Dermis microvascular lymphatic vessel endothelial cell (primary cell): ENCODE measurements at regions not wholly inside any gene's neighbourhood (a gene's known extent, or its start where the extent isn't known, plus 50 kb on each side); places are given as distances from the start of the nearest gene placed in this dataset.
"Not testable (repeated sequence)": the region's sequence is repeated elsewhere in the genome, so short reads cannot be mapped to it uniquely, and the experiment has no call there.

Experiments
- DNase-seq, 2 donors: peaks; one replicate each; pipeline versions ENCODE4 v3.0.0 to v3.0.0-alpha.2; 2010; ENCODE audit warnings: low read depth in 2 of 2

GRCh38 chr3:18988614-18989229 is 159.6 kb upstream of the KCNH8 start:
- no peak for DNase-seq

GRCh38 chr3:18987862-18988447 is 160.4 kb upstream of the KCNH8 start:
- no peak for DNase-seq

DNA sequence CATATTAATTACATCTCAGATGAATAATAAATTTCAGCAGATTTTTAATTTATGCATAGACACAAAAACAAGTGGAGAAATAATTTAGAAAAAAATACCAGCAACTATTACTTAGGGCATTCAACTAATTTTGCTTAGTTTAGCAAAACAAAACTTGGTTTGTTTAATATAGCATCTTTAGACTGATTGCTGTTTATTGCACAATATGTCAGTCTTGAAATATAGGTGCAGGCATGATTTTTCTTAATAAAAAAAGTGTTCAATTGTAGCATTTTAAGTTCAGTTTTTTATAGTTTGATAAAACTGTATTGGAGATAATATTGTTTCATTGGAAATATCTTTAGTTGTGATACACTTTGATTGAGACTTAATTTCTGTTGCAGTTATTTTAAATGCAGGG is 161.2 kb upstream of the KCNH8 start:
- DNase-seq = no peak

- no peak for DNase-seq
Observed at GRCh38 chr3:18982920-18983319, 165.4 kb upstream of the KCNH8 start.

DNA sequence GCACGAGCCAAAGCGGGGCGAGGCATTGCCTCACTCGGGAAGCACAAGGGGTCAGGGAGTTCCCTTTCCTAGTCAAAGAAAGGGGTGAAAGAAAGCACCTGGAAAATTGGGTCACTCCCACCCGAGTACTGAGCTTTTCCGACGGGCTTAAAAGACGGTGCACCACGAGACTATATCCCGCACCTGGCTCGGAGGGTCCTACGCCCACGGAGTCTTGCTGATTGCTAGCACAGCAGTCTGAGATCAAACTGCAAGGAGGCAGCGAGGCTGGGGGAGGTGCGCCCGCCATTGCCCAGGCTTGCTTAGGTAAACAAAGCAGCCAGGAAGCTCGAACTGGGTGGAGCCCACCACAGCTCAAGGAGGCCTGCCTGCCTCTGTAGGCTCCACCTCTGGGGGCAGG is 172.2 kb upstream of the KCNH8 start:
- DNase-seq = not testable (repeated sequence)

DNA sequence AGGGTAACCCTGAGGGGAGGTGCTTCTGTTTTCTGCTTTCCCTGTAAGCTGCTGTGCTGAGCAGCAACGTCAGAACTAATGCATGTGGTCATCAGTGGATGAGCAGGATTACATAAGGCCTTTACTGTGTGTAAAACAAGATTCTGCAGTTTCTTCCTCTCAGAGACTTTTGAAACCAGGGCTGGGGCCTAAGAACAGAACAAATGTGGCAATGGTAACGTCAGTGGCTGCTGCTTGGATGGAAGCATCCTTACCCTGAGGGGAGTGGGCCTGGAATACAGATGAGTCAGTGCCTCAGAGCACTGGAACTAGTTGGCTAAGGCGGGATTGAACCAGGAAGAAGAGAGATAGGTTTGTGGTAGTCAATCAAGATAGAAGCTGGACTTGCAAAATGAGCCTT is 180.2 kb upstream of the KCNH8 start:
- DNase-seq = no peak

DNA sequence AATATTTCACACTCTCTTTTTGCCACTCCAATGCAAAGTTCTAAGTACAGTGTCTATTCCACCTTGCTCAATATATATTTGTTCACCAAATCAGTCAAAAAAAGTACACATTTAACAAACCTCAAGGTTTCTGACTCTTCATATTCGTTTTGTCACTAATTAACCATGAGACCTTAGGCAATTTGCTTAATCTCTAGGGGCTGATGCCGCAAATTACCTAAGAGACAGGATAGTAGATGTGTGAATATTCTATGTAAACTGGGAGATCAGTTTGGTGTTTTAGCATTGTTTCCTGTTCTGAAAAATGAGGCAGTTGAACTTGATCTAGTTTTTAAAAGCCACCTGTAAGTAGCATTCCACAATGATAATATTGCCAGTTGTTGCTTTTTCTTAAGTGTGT is 182.5 kb upstream of the KCNH8 start:
- no peak for DNase-seq

GRCh38 chr3:18964640-18965039 is 183.7 kb upstream of the KCNH8 start:
- no peak for DNase-seq

DNA sequence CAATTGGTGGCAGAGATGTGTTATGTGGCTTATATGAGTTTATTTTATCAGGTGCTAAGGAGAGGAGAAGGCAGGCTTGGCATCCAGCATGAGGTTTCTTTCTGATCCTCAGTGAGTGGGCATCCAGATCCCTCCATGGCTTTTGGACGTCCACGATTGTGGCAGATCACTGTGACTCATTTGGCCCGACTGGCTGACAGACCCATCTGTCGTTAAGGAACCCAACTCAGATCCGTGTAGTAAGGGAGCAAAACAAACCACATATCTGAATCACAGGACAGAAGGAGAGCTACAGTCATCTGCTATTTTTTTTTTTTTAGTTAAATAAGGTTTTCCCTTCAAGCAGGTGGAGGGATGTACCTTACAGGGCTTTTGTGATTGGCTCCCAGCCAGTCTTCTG is 197.0 kb upstream of the KCNH8 start:
- DNase-seq = no peak

DNA sequence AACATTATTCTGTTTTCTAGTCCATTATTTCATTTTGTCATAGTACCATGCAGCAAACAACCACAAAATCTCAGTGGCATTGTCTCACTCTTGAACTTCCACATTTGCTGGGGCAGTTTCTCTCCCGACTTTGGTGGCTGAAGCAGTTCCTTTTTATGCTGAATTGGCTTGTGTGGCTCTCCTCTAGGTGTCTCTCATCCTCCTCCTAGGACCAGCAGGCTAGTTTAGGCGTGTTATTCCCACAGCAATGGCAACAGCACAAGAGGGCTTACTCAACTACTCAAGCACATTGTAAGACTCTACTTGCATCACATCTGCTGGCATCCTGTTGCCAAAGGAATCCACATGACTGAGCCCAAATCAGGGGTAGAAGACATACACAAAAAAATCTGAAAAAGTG is 201.8 kb upstream of the KCNH8 start:
- no peak for DNase-seq

GRCh38 chr3:18937574-18937973 is 210.7 kb upstream of the KCNH8 start:
- DNase-seq = no peak

- no peak for DNase-seq
Observed at GRCh38 chr3:18919158-18919557, 229.2 kb upstream of the KCNH8 start.

DNA sequence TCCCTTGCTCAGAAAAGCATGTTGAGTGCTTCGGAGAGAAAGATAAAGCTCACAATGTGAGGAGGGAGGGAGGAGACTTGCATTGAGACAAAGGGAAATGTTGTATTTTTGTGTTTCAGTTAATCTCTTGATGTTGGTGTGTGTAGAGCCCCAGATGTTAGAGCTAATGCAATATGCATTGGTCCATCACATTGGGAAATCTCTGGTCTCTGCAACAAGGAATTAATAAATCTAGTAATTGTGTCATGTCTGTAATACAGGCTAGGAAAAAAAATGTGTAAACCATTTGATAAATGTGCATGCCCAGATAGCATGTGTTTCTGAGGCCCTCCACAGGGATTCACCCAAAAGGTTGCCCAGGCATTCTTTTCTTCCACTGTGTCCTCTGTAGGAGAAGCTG is 230.4 kb upstream of the KCNH8 start:
- DNase-seq = no peak

DNA sequence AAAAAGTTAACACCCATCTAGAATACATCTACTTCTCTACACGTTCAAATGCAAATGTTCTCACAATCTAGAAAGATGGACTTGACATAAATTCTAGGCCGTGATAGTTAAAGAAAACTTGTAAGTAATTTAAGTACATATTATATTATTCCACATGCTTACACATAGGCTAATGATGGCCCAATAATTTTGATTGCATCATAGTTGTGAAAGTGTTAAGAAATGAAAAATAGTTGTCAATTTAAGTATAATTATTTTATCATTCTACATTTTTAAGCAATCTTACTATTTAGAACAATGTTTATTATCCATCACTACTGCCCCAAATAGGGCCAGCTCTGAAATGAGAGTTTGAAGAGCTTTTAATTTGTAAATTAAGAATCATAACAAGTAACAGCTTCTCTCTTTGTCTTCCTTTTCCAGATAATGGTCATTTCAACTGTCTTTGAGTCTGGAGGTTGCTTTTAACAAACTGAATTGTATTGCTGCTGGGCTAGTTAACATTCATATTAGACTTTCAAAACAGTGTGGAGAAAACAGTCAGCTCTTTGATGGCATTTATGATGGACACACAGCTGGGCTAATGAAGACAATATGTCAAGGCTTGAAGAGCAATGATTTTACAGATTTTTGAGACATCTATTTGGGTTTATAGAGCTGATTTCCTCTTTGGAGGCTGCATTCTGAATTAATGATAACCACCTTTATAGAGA is 246.1 kb upstream of the KCNH8 start:
- no peak for DNase-seq

GRCh38 chr3:18901571-18901970 is 246.7 kb upstream of the KCNH8 start:
- DNase-seq = no peak

GRCh38 chr3:18900994-18901393 is 247.3 kb upstream of the KCNH8 start:
- no peak for DNase-seq

DNA sequence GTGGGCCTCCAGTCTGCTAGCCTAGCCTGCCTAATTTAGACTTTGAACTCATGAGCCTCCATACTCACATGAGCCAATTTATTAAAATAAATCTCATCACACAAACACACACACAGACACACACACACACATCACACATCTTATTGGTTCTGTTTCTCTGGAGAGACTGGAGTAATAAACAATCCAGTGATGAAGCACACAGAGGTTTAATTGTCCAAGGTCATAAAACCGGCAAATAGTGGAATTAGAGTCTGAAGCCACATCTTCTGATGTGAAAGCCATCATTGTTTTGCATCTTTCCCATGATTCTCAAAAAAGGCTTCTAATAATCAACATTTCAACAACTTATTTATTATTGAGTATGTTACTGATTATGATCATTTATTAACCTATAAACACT is 249.4 kb upstream of the KCNH8 start:
- DNase-seq = no peak

DNA sequence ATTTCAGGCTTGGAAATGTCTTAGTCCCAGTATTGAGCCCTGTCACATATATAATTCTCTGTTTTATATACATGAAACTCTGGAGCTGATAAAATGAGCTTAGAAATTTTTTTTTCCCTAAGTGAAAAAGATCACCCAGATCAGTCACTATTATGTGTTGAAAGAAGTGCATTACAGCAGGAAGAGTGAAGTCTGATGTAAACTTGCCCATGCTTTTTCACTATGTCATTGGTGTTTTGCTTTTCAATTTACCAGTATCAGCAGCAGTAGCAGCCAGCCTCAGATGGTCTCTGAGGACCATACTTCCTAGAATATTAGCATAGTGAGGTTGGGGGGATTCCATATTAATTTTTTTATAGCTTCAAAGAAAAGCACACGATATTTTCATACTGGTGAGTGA is 255.6 kb upstream of the KCNH8 start:
- DNase-seq = no peak

DNA sequence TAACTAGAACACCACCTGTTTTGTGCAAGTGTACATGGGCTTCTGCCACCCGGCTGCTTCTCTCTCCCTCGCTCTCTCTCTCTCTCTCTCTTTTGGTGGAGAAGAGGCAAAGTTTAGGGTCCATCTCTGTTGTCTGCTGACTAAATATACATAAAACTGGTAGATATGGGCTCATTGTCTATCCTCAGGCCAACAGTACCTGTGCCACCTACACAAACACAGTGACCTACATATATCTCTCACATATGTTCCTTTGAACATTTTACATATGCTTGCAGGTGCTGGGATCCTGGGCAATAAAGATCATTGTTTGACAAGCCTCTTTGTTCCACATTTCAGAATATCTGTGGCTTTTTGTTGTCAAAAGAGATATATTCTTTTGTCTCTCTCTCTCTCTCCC is 256.3 kb upstream of the KCNH8 start:
- DNase-seq = no peak

DNA sequence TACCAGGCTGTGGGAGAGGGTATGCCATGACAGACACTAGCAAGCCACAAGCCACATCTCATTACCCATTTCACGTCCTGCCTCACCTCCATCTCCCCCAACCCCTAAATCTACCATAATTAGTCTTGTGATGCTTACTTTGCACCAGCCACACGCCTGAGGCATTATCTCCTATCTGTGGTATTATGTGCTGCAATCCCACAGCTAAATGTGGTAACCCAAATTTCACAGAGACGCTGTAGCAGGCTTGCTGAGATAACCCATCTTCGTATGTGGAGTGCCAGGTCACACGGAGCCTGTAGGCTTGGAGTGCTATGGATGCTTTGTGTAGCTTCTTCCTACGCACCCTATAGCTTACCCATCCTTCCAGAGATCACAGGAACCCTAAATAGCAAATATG is 256.7 kb upstream of the KCNH8 start:
- DNase-seq = no peak

DNA sequence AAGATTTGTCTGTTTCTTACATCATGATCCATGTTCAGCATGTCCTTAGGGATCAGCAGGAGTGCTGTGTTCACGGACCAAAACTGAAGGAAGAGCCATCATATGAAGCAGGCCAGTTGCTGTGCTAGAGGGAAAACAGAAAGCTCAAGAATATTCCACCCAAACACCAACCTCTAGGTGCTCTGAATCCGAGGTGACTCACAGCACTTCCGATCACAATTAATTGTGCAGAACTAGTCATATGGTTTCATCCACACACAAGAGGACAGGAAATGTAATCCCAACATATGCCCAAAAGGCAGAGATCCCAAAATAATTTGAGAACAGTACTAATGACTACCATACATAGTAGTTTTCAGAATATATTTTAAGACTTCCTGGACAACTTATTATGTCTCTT is 257.9 kb upstream of the KCNH8 start:
- no peak for DNase-seq

DNA sequence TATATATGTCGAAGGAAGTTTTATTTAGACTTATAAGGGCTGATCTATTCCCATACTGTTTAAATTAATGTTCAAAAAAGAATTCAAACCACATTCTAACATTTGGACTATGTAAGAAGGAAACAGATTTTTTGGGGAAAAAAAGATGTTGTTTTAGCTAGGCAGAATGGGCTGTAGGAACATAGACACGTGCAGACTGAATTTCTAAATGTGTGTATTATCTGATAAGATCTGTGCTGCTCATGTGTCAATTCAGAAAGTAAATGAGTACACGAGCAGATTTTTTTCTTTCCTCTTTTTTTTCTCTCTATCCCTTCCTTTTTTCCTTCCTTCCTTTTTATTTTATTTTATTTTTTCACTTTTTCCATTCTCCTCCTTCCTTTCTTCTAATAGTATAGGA is 259.5 kb upstream of the KCNH8 start:
- DNase-seq = no peak

DNA sequence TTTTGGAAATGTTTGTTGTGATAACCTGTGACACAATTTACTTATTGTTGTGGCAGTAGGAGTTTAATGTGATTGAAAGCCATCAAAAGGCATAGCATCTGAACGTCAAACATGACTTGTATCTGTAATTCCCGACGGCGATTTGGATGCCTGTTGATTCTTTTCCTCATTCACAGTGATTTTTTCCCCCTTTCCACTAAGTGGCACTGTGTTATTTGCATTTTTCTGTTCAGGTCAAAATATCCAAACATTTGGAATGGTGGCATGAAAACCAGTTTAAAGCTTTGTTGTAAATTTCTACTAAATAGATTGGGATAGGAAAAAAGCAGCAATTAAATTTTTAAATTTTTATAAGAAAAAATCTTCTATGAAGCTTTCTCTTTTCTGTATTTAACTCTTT is 259.9 kb upstream of the KCNH8 start:
- no peak for DNase-seq
